Heart left ventricle (tissue), 16 donors: ENCODE measurements at regions not wholly inside any gene's neighbourhood (a gene's known extent, or its start where the extent isn't known, plus 50 kb on each side); places are given as distances from the start of the nearest gene placed in this dataset.

ENCODE experiments used
- ATAC-seq, 4 donors: fragments of 200-7000 bp; cut with Tn5 transposase; one replicate each; pipeline ENCODE4 v1.9.1; 2020 to 2022; ENCODE audit warnings: moderate library complexity in 4 of 4, mild to moderate bottlenecking in 3 of 4, moderate number of reproducible peaks in 1 of 4
- DNase-seq, 5 donors: peaks; one replicate each; pipeline ENCODE4 v3.0.0-alpha.2; 2020
- H3K27ac ChIP-seq, 12 donors: fragments of 200-600 bp; sonication (generic) in 4 of 12; one replicate each; pipeline versions ENCODE4 v1.5.0 to v1.8.0; 2016 to 2022; ENCODE audit warnings: mild to moderate bottlenecking in 2 of 12
- H3K27me3 ChIP-seq, 9 donors: fragments of 200-600 bp; sonication (generic) in 2 of 9; one replicate each; pipeline versions ENCODE4 v1.5.1 to v1.8.0; 2016 to 2022; ENCODE audit warnings: mild to moderate bottlenecking in 3 of 9
- H3K36me3 ChIP-seq, 9 donors: fragments of 200-600 bp; sonication (generic) in 2 of 9; one replicate each; pipeline versions ENCODE4 v1.5.0 to v1.8.0; 2018 to 2022; ENCODE audit warnings: mild to moderate bottlenecking in 2 of 9
- H3K4me1 ChIP-seq, 12 donors: fragments of 200-600 bp; sonication (generic) in 4 of 12; one replicate each; pipeline versions ENCODE4 v1.5.0 to v1.8.0; 2016 to 2022; ENCODE audit warnings: mild to moderate bottlenecking in 3 of 12
- H3K4me3 ChIP-seq, 12 donors: fragments of 200-600 bp; sonication (generic) in 4 of 12; one replicate each; pipeline versions ENCODE4 v1.5.0 to v1.8.0; 2017 to 2022; ENCODE audit warnings: mild to moderate bottlenecking in 9 of 12, moderate library complexity in 4 of 12
- H3K9me3 ChIP-seq, 12 donors: fragments of 200-600 bp; sonication (generic) in 4 of 12; one replicate each; pipeline versions ENCODE4 v1.5.0 to v1.8.0; 2016 to 2022; ENCODE audit warnings: mild to moderate bottlenecking in 1 of 12
- POLR2A ChIP-seq, 2 donors: fragments of 450-650 bp; IDR thresholded peaks; one replicate each; pipeline ENCODE4 v1.6.1; 2017; ENCODE audit warnings: antibody characterized with exemption in 2 of 2, mild to moderate bottlenecking in 2 of 2, moderate library complexity in 2 of 2
- WGBS, 4 donors: extraction: QIAGEN DNeasy Blood & Tissue Kit in 2 of 4; methylation state at CpG; one replicate each; pipeline versions ENCODE4 v1.1.5 to v1.1.7; 2013 to 2018; 5-methylcytosine and 5-hydroxymethylcytosine counted together
- intact Hi-C, 10 donors: fragments of 100-400 bp; cut with DNase I; formaldehyde crosslinking; loops; one replicate each; pipeline versions ENCODE4 v1.11.1 to v1.14.2; 2022
- TF ChIP-seq, protein P1 (sequence below), 12 donors: fragments of 200-600 bp; sonication (generic) in 4 of 12; IDR thresholded peaks; one replicate each; pipeline versions ENCODE4 v1.5.0 to v1.8.0; 2018 to 2022; ENCODE audit warnings: antibody characterized with exemption in 12 of 12, mild to moderate bottlenecking in 5 of 12
- donor health status: ischemic (EF 13 %, LVEDD 7.1; RV severe dilation, severe dysfunction).
- donor health status: healthy with polysubstance abuse.
- donor health status: DM: no; HTN: yes; CAD: no.
- donor health status: DM: no; HTN: no; CAD: no.
- donor health status: ischemic (EF 25% LVEDD 6.9; RV normal size, moderate dysfunction).
- donor health status: ischemic (EF 25% LVEDD 5.7; RV mildly dilated, moderate dysfunction).
- donor health status: healthy.
- donor health status: DM: yes; HTN: yes; CAD: no.
- donor health status: ischemic (EF 35%, LVEDD 5.7; RV mildly dilated, moderate dysfunction).
- donor health status: nonischemic (EF 11% LVEDD 7.7; RV severe dilation, severe dysfunction).
- donor health status: DM: yes; HTN: yes; CAD: no.
- donor health status: PGD.
- donor health status: ischemic (EF 29% LVEDD 5.4; RV normal size, mild dysfunction).
- donor health status: nonischemic (EF 23%, LVEDD 6.1; RV moderate dilation, normal function).

DNA sequence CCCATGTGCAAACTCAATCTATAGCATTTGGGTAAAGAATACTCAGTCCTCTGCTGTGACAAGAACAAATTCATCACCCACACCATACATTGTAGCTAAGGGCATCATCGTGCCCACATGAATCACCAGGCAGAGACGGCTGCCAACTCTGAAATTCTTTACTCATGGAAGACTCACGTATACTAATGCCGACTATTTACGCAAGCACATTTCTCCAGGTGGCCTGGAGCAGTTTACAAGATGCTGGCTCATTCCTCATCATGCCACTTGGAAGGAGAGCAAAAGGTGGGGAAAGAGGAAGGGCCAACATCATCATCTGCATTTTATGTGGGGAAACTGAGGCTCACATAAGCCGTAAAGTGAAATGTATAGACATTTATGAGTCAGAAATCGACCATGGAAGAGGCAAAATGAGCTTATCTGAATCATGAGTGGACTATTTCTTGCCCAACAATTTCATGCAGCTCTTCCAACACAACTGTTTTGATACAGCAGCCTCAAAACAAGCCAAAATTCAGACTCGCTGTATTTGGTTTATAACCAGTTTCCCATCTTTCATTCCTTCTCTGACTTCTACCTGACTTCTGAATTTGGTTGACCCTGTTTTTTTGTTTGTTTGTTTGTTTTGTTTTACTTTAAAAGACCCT, 213.9 kb upstream of the SERP2 start:
- H3K4me1 ChIP-seq: peaks cover 0 to 43% (median 10%) of the 10 kb centered on the region in 12 donors

DNA sequence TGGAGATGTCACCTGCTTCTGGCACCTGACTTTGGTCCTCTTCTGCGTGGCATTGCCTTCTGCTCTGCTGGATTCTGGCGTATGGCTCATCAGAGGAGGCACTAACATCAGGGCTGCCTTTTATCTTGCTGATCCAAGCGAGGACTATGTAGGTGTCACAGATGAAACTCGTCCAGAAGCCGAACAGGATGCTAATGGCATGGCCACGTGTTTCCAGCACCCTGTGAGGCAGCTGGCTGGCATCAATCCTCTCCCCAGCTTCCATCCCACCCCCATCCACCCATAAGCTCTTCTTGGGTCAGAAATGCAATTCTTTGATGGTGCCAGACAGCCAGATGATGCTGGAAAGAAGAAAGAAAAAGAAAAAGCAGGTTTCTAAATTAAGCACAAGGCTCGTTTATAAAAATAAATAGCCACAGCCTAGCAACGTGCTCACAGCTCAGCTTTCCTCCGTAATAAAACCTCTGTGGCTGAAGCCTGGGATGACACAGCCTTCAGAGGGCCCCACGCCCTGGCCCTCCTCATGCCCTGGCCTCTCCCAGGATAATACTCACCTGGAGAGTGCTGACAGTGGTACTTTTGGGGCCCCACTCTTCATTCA, 212.9 kb upstream of the SERP2 start:
- peak; percentile 38 to 74 (median 57) for ATAC-seq
- Histone ChIP-seq H3K4me3 (no peak overlapping the region), H3K36me3 (no peaks in the 10 kb centered on the region), H3K9me3 (no peaks in the 10 kb centered on the region), H3K4me1 (peaks cover 0 to 39% (median 7%) of the 10 kb centered on the region in 12 donors), H3K27ac (peak overlapping the region in 5 of 12 donors; percentile 33 to 66 (median 58)), H3K27me3 (no peaks in the 10 kb centered on the region)
- 39 to 54% (median 43%) methylated on average over 10 of the region's 10 CpGs for WGBS, 4 donors
- intact Hi-C loops: no loop called here
- DNase-seq: no peak
- TF ChIP-seq POLR2A (IDR thresholded peaks at IDR 0.05): no peak

More for the DNA sequence above, 213.9 kb upstream of the SERP2 start:
- Histone ChIP-seq H3K36me3 (no peaks in the 10 kb centered on the region), H3K9me3 (no peaks in the 10 kb centered on the region), H3K27ac (peak overlapping the region in 1 of 12 donors; percentile 66), H3K4me3 (no peak overlapping the region), H3K27me3 (no peaks in the 10 kb centered on the region)
- ATAC-seq (no peak), DNase-seq (no peak)
- TF ChIP-seq, protein P1, sequence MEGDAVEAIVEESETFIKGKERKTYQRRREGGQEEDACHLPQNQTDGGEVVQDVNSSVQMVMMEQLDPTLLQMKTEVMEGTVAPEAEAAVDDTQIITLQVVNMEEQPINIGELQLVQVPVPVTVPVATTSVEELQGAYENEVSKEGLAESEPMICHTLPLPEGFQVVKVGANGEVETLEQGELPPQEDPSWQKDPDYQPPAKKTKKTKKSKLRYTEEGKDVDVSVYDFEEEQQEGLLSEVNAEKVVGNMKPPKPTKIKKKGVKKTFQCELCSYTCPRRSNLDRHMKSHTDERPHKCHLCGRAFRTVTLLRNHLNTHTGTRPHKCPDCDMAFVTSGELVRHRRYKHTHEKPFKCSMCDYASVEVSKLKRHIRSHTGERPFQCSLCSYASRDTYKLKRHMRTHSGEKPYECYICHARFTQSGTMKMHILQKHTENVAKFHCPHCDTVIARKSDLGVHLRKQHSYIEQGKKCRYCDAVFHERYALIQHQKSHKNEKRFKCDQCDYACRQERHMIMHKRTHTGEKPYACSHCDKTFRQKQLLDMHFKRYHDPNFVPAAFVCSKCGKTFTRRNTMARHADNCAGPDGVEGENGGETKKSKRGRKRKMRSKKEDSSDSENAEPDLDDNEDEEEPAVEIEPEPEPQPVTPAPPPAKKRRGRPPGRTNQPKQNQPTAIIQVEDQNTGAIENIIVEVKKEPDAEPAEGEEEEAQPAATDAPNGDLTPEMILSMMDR (IDR thresholded peaks at IDR 0.05): no peak
- no peak for TF ChIP-seq POLR2A (IDR thresholded peaks at IDR 0.05)
- 82 to 84% (median 83%) methylated on average over 8 of the region's 8 CpGs for WGBS, 4 donors
- intact Hi-C loops: no loop called here

DNA sequence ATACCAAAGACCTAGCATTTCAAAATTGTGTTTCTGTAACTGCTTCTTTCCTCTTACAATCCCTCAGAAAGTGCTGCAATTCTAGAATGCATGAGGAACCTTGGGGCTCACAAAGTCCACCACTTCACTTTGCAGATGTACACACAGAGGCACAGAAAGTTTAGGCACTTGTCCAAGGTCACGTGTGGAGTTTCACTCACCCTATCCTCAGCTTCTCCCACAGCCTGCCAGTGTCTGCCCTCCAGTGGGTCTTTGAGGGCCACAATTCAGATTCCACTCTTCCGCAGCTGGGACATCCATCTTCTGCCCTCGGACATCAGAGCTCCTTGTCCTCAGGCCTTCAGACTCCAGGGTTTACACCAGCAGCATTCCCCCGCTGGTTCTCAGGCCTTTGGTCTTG, 210.5 kb upstream of the SERP2 start:
- intact Hi-C loops: no loop called here
- no peaks in the 10 kb centered on the region for H3K9me3 ChIP-seq
- no peak for TF ChIP-seq POLR2A (IDR thresholded peaks at IDR 0.05)
- TF ChIP-seq, protein P1 (IDR thresholded peaks at IDR 0.05): no peak
- no peak for DNase-seq
- H3K27me3 ChIP-seq: no peaks in the 10 kb centered on the region
- H3K36me3 ChIP-seq: no peaks in the 10 kb centered on the region
- no peak overlapping the region for H3K4me3 ChIP-seq
- H3K27ac ChIP-seq: no peak overlapping the region
- ATAC-seq: no peak
- peaks cover 0 to 33% (median 6%) of the 10 kb centered on the region in 12 donors for H3K4me1 ChIP-seq
- 88 to 94% (median 89%) methylated on average over 4 of the region's 4 CpGs for WGBS, 4 donors

- Histone ChIP-seq H3K9me3 (no peaks in the 10 kb centered on the region), H3K27ac (no peak overlapping the region), H3K4me1 (peaks cover 0 to 11% (median 5%) of the 10 kb centered on the region in 12 donors), H3K27me3 (no peaks in the 10 kb centered on the region), H3K4me3 (no peak overlapping the region), H3K36me3 (no peaks in the 10 kb centered on the region)
- ATAC-seq (no peak), DNase-seq (no peak)
- intact Hi-C loops: no loop called here
- 84 to 93% (median 86%) methylated on average over 2 of the region's 2 CpGs for WGBS, 4 donors
- no peak for TF ChIP-seq POLR2A (IDR thresholded peaks at IDR 0.05)
- TF ChIP-seq, protein P1 (IDR thresholded peaks at IDR 0.05): no peak
These were observed 208.3 kb upstream of the SERP2 start for GRCh38 chr13:44165221-44165888.
